IPS-15b (cell line): ENCODE measurements at regions not wholly inside any gene's neighbourhood (a gene's known extent, or its start where the extent isn't known, plus 50 kb on each side); places are given as distances from the start of the nearest gene placed in this dataset.
"Not testable (repeated sequence)": the region's sequence is repeated elsewhere in the genome, so short reads cannot be mapped to it uniquely, and the experiment has no call there.

ENCODE experiments used
- H3K27me3 ChIP-seq: one replicate; pipeline ENCODE4 v1.6.1; 2013; ENCODE audit warnings: low read length; ENCODE audit not compliant: control insufficient read depth, insufficient read depth
- H3K36me3 ChIP-seq: one replicate; pipeline ENCODE4 v1.6.1; 2013; ENCODE audit warnings: low read length; ENCODE audit not compliant: control insufficient read depth, insufficient read depth
- H3K4me1 ChIP-seq: one replicate; pipeline ENCODE4 v1.6.1; 2013; ENCODE audit warnings: mild to moderate bottlenecking, low read length; ENCODE audit not compliant: control insufficient read depth, insufficient read depth
- H3K4me3 ChIP-seq: one replicate; pipeline ENCODE4 v1.5.1; 2013; ENCODE audit warnings: low read depth, low read length
- H3K9ac ChIP-seq: one replicate; pipeline ENCODE4 v1.6.1; 2013; ENCODE audit warnings: low read depth, mild to moderate bottlenecking, low read length
- H3K9me3 ChIP-seq: one replicate; pipeline ENCODE4 v1.6.1; 2013; ENCODE audit warnings: mild to moderate bottlenecking, low read length; ENCODE audit not compliant: control insufficient read depth, insufficient read depth

DNA sequence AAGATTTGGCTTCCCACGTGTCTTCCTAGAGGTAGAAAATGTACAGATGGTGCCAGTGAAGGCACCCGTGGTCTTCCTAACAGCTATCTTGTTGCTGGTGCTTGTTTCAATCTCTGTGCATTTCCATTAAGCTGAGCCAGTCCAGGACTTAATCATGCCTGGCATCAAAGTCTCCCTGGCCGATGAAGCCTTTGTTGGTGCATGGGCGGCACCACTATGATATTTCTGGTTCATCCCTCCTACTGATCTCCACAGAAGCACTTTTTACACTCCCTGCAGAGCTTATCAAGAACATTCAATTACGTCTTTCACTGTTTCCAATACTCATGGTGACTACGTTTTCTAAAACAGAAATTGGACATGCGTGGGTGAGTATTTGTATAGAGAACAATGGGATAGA, 128.4 kb downstream of the TTC8 start:
- H3K4me1 ChIP-seq: no peaks in the 10 kb centered on the region
- H3K4me3 ChIP-seq: no peak overlapping the region
- H3K36me3 ChIP-seq: no peaks in the 10 kb centered on the region
- H3K27me3 ChIP-seq: no peaks in the 10 kb centered on the region
- no peak overlapping the region for H3K9ac ChIP-seq
- no peaks in the 10 kb centered on the region for H3K9me3 ChIP-seq

DNA sequence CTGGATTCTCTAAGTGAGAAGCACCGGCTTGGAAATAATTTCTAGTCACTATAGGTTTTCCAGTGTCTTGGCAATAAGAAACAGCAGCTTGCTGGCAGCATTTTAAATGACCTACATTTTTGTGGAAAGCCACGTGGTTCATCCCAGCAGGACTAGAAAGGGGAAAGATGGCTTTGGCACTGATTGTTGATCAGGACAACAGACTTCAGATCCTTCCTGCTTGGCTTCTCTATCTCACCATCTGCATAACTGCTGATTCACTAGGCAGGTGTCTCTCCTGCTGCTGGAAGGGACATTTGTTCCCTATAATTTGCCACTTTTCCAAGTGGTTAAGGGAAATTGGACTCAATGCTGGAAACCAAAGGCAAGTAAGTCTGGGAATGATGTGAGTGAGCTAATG, 131.0 kb downstream of the TTC8 start:
- Histone ChIP-seq H3K9ac (no peak overlapping the region), H3K4me3 (no peak overlapping the region), H3K4me1 (no peaks in the 10 kb centered on the region), H3K36me3 (no peaks in the 10 kb centered on the region), H3K9me3 (no peaks in the 10 kb centered on the region), H3K27me3 (no peaks in the 10 kb centered on the region)

DNA sequence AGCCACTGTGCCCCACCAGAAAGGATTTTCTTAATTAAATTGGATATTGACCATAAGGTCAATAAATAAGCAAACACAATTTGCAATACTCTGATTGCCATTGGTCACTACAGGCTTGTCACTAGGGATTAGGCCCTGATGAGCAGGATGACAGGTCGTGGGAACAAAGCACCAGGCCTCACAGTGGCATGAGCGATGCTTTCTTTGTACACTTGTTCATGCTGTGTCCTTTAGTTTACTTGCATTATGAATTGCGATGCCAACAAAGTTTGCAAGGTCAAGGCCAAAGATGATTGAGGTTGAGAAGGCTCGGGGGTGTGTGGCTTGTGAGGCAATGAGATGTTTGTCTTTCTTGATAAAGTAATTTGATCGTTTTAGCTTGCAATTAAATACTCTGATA, 136.0 kb downstream of the TTC8 start:
- Histone ChIP-seq H3K9me3 (no peaks in the 10 kb centered on the region), H3K27me3 (no peaks in the 10 kb centered on the region), H3K4me1 (no peaks in the 10 kb centered on the region), H3K36me3 (no peaks in the 10 kb centered on the region), H3K9ac (no peak overlapping the region), H3K4me3 (no peak overlapping the region)

DNA sequence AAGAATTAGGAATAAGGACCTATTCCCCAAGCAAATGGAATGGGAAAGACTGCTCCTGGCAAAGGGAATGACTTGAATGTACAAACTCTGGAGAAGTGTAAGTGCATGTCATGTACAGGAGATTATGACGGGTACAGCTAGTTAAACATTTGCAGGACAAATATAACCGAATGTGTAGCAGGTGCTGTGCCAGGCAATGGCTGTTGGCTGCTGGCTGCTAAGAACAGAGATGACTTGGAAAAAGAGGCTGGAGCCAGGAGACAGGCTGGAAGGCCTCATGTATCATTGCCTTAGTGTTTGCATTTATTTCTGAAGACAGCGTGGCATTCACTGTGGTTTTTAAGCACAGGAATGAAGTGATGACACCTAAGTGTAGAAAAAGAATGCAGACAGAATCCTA, 136.8 kb downstream of the TTC8 start:
- Histone ChIP-seq H3K4me3 (no peak overlapping the region), H3K9me3 (no peaks in the 10 kb centered on the region), H3K4me1 (no peaks in the 10 kb centered on the region), H3K27me3 (no peaks in the 10 kb centered on the region), H3K9ac (no peak overlapping the region), H3K36me3 (no peaks in the 10 kb centered on the region)

DNA sequence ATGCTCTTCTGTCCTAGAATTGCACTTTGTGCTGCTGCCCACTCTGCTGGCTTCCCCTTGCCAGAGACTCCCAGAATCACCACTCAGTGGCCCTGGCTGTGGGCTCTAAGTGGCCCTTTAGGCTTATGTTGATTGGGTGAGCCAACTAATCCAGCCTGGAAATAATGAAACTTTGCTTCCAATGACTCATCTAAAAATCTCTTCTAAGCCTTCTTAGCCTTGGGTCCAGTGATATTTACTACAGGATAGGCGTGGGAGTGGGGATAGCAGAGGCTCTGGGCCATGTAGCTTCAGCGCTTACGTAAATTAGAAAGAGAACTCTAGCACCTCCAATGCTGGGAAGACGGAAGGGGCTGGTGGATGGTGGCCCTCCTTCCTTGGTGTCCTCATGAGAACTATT, 137.9 kb downstream of the TTC8 start:
- Histone ChIP-seq H3K36me3 (no peaks in the 10 kb centered on the region), H3K27me3 (peaks cover 3% of the 10 kb centered on the region), H3K9ac (no peak overlapping the region), H3K9me3 (no peaks in the 10 kb centered on the region), H3K4me3 (no peak overlapping the region), H3K4me1 (no peaks in the 10 kb centered on the region)

DNA sequence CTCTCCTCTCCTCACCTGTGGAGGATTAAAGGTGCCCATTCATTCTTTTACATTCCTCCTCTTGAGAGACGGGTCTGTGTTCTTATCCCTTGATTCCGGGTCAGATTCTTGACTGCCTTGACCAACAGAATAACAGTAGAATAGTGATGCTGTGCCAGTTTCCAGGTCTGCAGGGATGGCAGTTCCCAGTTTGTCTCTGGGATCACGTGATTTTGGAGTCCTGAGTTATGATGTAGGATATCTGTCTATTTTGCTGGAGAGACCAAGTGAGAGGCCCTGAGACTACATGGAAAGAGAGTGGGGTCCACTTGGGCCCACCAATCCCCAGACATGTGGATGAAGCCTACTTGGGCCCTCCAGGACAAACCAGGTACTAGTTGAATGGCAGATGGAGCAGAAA, 142.8 kb downstream of the TTC8 start:
- Histone ChIP-seq H3K4me1 (no peaks in the 10 kb centered on the region), H3K9ac (no peak overlapping the region), H3K4me3 (no peak overlapping the region), H3K9me3 (no peaks in the 10 kb centered on the region), H3K27me3 (peaks cover 3% of the 10 kb centered on the region), H3K36me3 (no peaks in the 10 kb centered on the region)

DNA sequence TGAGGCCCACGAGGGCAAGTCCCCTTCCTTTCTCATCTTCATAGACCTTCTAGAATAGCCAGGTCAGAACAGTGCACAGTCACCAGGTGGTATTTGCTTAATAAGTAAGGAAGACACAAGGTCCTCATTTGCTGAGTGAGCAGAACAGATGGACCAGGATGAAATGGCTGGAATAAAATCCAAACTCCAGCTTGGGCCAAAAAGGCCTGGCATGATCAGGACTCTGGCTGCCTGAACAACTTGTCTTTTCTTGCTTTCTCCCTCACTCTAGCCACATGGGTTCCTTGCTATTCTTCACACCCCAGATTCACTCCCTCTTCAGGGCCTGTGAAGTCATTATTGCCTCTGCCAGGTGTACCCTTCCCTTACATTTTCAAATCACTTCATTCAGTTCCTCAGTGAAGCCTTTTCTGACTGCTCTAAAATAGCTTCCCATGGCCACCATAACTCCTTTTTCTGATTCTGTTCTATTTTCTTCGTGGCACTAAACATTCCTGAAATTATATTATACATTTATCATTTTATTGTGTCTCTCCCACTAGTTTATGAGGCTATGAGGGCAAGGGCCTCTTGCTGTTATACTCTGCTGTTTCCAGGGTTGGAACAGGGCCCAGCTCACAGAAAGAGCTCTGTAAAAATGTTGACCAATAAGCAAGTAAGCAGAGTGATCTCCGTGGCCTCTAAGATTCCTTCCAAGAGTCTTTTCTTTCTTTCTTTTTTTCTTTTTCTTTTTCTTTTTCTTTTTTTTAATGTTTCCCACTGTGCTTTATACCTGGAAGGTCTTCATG, 150.8 kb downstream of the TTC8 start:
- Histone ChIP-seq H3K9me3 (no peaks in the 10 kb centered on the region), H3K36me3 (no peaks in the 10 kb centered on the region), H3K27me3 (no peaks in the 10 kb centered on the region)

DNA sequence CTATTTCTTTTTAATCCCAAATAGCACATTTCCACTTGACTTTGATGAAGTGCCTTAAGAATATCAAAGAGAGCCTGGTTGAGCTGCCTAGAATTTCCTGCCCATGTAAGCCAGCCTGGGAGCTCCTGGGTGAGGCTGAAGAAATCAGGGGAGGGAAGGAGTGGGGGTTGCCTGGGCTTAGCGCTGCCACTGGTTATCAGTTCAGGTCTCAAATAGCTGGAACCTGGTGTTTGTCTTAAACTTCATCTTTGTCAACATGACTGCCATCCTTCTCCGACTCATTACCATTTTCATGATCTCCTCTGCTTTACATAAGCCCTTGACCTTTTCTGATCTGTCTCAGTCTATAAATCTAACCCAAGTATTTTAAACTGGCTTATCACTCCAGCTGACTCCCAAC, 151.5 kb downstream of the TTC8 start:
- Histone ChIP-seq H3K27me3 (no peaks in the 10 kb centered on the region), H3K9ac (no peak overlapping the region), H3K4me1 (no peaks in the 10 kb centered on the region), H3K4me3 (no peak overlapping the region), H3K36me3 (no peaks in the 10 kb centered on the region), H3K9me3 (no peaks in the 10 kb centered on the region)

More for the DNA sequence above, 150.8 kb downstream of the TTC8 start:
- Histone ChIP-seq H3K4me3 (no peak overlapping the region), H3K4me1 (no peaks in the 10 kb centered on the region), H3K9ac (no peak overlapping the region)

DNA sequence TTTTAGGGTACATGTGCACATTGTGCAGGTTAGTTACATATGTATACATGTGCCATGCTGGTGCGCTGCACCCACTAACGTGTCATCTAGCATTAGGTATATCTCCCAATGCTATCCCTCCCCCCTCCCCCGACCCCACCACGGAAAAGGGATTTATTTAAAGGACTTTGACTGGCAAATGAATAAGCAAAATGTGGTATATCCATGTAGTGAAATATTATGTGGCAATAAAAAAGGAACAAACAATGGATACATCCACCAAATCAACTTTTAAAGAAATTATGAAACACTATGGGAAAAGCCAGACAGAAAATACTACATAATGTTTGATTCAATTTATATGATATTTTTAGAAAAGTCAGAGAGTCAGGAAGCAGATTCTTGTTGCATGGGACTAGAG, 156.5 kb downstream of the TTC8 start:
- not testable (repeated sequence) for H3K9ac ChIP-seq, H3K27me3 ChIP-seq, H3K4me1 ChIP-seq, H3K9me3 ChIP-seq, H3K36me3 ChIP-seq, H3K4me3 ChIP-seq

DNA sequence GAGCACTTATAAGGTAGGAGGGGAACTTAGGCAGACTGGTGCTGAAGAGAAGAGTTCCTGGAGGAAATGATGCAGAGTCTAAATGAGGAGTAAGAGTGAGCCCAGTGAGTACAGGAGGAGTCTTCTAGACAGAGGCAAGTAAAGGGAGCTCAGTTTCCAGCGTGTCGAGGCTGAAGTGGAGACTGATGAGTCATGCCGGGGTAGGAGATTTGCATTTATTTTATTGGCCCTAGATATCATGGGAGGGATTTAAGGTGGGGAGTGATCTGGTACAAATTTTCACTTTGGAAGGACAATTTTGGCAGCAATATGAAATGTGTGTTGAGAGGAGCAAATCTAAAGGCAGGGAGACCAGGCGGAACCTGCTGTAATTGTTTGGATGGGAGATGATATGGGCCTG, 157.5 kb downstream of the TTC8 start:
- no peaks in the 10 kb centered on the region for H3K36me3 ChIP-seq

DNA sequence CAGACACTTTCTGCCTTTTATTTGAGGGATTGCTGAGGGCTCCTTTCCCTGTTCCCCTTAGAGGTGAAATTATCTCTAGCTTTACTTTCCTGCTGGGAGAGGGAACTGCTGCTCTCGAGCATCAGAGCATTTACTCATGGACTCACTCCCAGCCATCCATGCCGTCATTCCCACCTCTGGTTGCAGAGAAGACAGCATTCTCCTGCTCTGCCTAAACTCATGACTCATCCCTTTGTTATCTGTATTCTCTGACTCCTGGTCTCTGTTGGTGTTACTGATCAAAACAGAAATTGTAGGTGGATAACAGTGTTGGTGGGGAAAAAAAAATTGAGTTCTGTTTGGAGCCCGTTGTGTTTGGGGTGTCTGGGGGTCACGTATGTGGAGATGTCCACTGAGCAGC, 159.3 kb downstream of the TTC8 start:
- Histone ChIP-seq H3K9ac (no peak overlapping the region), H3K4me1 (no peaks in the 10 kb centered on the region)

More for the DNA sequence above, 157.5 kb downstream of the TTC8 start:
- H3K27me3 ChIP-seq: no peaks in the 10 kb centered on the region
- H3K4me3 ChIP-seq: no peak overlapping the region
- no peak overlapping the region for H3K9ac ChIP-seq
- no peaks in the 10 kb centered on the region for H3K9me3 ChIP-seq
- no peaks in the 10 kb centered on the region for H3K4me1 ChIP-seq

DNA sequence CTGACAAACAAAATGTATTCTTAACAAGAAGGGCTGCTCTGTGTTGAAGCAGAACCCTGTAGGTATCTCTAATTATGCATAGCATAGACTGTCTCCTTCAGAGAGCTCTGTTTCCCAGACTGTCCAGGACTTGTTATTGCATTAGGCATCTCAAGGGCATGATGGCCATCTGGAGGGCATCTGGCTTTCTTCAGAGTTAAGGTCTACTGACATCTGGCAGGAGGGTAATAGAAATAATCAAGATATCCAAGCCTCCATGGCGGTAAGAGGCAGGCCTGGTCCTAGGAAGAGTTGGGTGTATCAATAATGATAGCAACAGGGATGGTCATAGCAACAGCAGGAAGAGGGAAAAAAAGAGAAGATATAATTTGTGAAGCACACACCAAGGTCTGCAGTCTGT, 161.2 kb downstream of the TTC8 start:
- Histone ChIP-seq H3K9me3 (no peaks in the 10 kb centered on the region), H3K27me3 (peaks cover 2% of the 10 kb centered on the region), H3K4me3 (no peak overlapping the region), H3K36me3 (no peaks in the 10 kb centered on the region), H3K9ac (no peak overlapping the region), H3K4me1 (no peaks in the 10 kb centered on the region)

More for the DNA sequence above, 159.3 kb downstream of the TTC8 start:
- no peaks in the 10 kb centered on the region for H3K36me3 ChIP-seq
- no peak overlapping the region for H3K4me3 ChIP-seq
- no peaks in the 10 kb centered on the region for H3K9me3 ChIP-seq
- H3K27me3 ChIP-seq: no peaks in the 10 kb centered on the region
